SU-DHL-6 (cell line): ENCODE measurements at regions not wholly inside any gene's neighbourhood (a gene's known extent, or its start where the extent isn't known, plus 50 kb on each side); places are given as distances from the start of the nearest gene placed in this dataset.

Experiments
- CTCF ChIP-seq: fragments of 200-600 bp; sonication (generic); IDR thresholded peaks from one replicate; pipeline ENCODE4 v1.5.1; 2017; ENCODE audit warnings: antibody characterized with exemption, mild to moderate bottlenecking, low read length, moderate library complexity; ENCODE audit not compliant: insufficient read depth, poor library complexity, severe bottlenecking
- EZH2phosphoT487 ChIP-seq: fragments of 200-600 bp; sonication (generic), shearing (Covaris generic); conservative IDR thresholded peaks from 2 replicates; pipeline ENCODE4 v1.6.1; 2018; ENCODE audit warnings: mild to moderate bottlenecking, antibody characterized with exemption, low read length, moderate library complexity, mixed read lengths

GRCh38 chr3:31456373-31456772, 76.4 kb upstream of the STT3B start:
- TF ChIP-seq CTCF, result no peak
- no peak for TF ChIP-seq EZH2phosphoT487
